GM19239 (cell line): ENCODE measurements at regions not wholly inside any gene's neighbourhood (a gene's known extent, or its start where the extent isn't known, plus 50 kb on each side); places are given as distances from the start of the nearest gene placed in this dataset.

Source experiments
- DNase-seq: peaks from one replicate; pipeline ENCODE4 v3.0.0; 2011; ENCODE audit warnings: low spot score; ENCODE audit not compliant: insufficient read length
- FAIRE-seq: peaks from 2 replicates; lab custom pipeline; 2011; peaks lifted over from hg19 to GRCh38; lab: Jason Lieb, UNC

- FAIRE-seq (no peak), DNase-seq (no peak)
These were observed 242.8 kb upstream of the TMEM72 start for GRCh38 chr10:44668336-44668735.

GRCh38 chr10:44671319-44671718 is 239.8 kb upstream of the TMEM72 start:
- no peak for FAIRE-seq
- DNase-seq: no peak

- FAIRE-seq: no peak
- DNase-seq: no peak
These were observed 237.7 kb upstream of the TMEM72 start for GRCh38 chr10:44673245-44673983.

GRCh38 chr10:44674536-44675386 is 236.4 kb upstream of the TMEM72 start:
- FAIRE-seq (no peak), DNase-seq (no peak)

- FAIRE-seq (no peak), DNase-seq (no peak)
These were observed 235.7 kb upstream of the TMEM72 start for GRCh38 chr10:44675387-44675874.

GRCh38 chr10:44680764-44681163 is 230.4 kb upstream of the TMEM72 start:
- DNase-seq: no peak
- no peak for FAIRE-seq

GRCh38 chr10:44682507-44682906 is 228.6 kb upstream of the TMEM72 start:
- FAIRE-seq (no peak), DNase-seq (no peak)

- no peak for FAIRE-seq
These were observed 226.5 kb upstream of the TMEM72 start for GRCh38 chr10:44684661-44685060.

GRCh38 chr10:44685220-44685619 is 225.9 kb upstream of the TMEM72 start:
- DNase-seq: no peak
- no peak for FAIRE-seq

More at GRCh38 chr10:44684661-44685060, 226.5 kb upstream of the TMEM72 start:
- DNase-seq: no peak

GRCh38 chr10:44685747-44686146 is 225.4 kb upstream of the TMEM72 start:
- no peak for DNase-seq
- FAIRE-seq: no peak

GRCh38 chr10:44689368-44689767 is 221.8 kb upstream of the TMEM72 start:
- DNase-seq (no peak), FAIRE-seq (no peak)

- DNase-seq (no peak), FAIRE-seq (no peak)
These were observed 214.6 kb upstream of the TMEM72 start for GRCh38 chr10:44696496-44696895.

GRCh38 chr10:44697116-44697515 is 214.0 kb upstream of the TMEM72 start:
- FAIRE-seq: no peak

GRCh38 chr10:44702531-44702930 is 208.6 kb upstream of the TMEM72 start:
- no peak for DNase-seq
- no peak for FAIRE-seq

More at GRCh38 chr10:44697116-44697515, 214.0 kb upstream of the TMEM72 start:
- DNase-seq: no peak

GRCh38 chr10:44703241-44704155 is 207.6 kb upstream of the TMEM72 start:
- DNase-seq (no peak), FAIRE-seq (no peak)

GRCh38 chr10:44704616-44705015 is 206.5 kb upstream of the TMEM72 start:
- no peak for DNase-seq
- FAIRE-seq: no peak

- FAIRE-seq (no peak), DNase-seq (no peak)
These were observed 204.4 kb upstream of the TMEM72 start for GRCh38 chr10:44706745-44707144.

GRCh38 chr10:44713307-44713706 is 197.8 kb upstream of the TMEM72 start:
- FAIRE-seq (no peak), DNase-seq (no peak)

GRCh38 chr10:44714451-44714850 is 196.7 kb upstream of the TMEM72 start:
- no peak for FAIRE-seq

GRCh38 chr10:44715136-44715535 is 196.0 kb upstream of the TMEM72 start:
- DNase-seq: no peak

More at GRCh38 chr10:44714451-44714850, 196.7 kb upstream of the TMEM72 start:
- no peak for DNase-seq

More at GRCh38 chr10:44715136-44715535, 196.0 kb upstream of the TMEM72 start:
- FAIRE-seq: no peak
